K562 (cell line): ENCODE measurements at regions not wholly inside any gene's neighbourhood (a gene's known extent, or its start where the extent isn't known, plus 50 kb on each side); places are given as distances from the start of the nearest gene placed in this dataset.
"Not testable (repeated sequence)": the region's sequence is repeated elsewhere in the genome, so short reads cannot be mapped to it uniquely, and the experiment has no call there.

Source experiments
- EZH2 ChIP-seq: IDR thresholded peaks from 2 replicates; pipeline ENCODE4 v1.6.1; 2012; ENCODE audit warnings: low read depth, mild to moderate bottlenecking, inconsistent platforms, low read length, borderline replicate concordance
- NUFIP1 ChIP-seq: fragments of 450-650 bp; IDR thresholded peaks from 2 replicates; pipeline ENCODE4 v1.6.1; 2018; ENCODE audit not compliant: partially characterized antibody
- POLR2A ChIP-seq: fragments of 450-650 bp; conservative IDR thresholded peaks from 2 replicates; pipeline ENCODE4 v1.6.1; 2016
- PRPF4 ChIP-seq: fragments of 200-400 bp; formaldehyde crosslinking; IDR thresholded peaks from one replicate; pipeline ENCODE4 v1.6.1; 2017; ENCODE audit warnings: low read length, low read depth, mild to moderate bottlenecking; ENCODE audit not compliant: insufficient read depth, poor library complexity, severe bottlenecking
- ZFP1 ChIP-seq: fragments of 450-650 bp; formaldehyde crosslinking; IDR thresholded peaks from 2 replicates; pipeline ENCODE4 v1.4.0; 2020; ENCODE audit warnings: mild to moderate bottlenecking, mixed read lengths
- ZNF780A ChIP-seq: fragments of 250-450 bp; sonication (Bioruptor Pico); IDR thresholded peaks from 2 replicates; pipeline ENCODE4 v1.5.0; 2021; ENCODE audit warnings: mild to moderate bottlenecking
- TF ChIP-seq, protein P1 (sequence below): sonication (generic); formaldehyde crosslinking; IDR thresholded peaks from 2 replicates; pipeline ENCODE4 v1.8.0; 2023; ENCODE audit warnings: missing genetic modification reagents, mild to moderate bottlenecking, borderline replicate concordance
- TF ChIP-seq, protein P2 (sequence below): sonication (generic); formaldehyde crosslinking; IDR thresholded peaks from 2 replicates; pipeline ENCODE4 v1.8.0; 2022; ENCODE audit warnings: mild to moderate bottlenecking, low read depth, missing genetic modification reagents
- TF ChIP-seq, protein P3 (sequence below), 3 experiments: IDR thresholded peaks in 2 of 3; conservative IDR thresholded peaks in 1 of 3; 2 replicates each; pipeline ENCODE4 v1.5.1; 2011 to 2012; ENCODE audit warnings: low read length in 3 of 3, mild to moderate bottlenecking in 3 of 3, control low read depth in 2 of 3, improper control_type of control experiment in 1 of 3, inconsistent platforms in 1 of 3, low read depth in 1 of 3, mixed read lengths in 1 of 3, moderate library complexity in 1 of 3; ENCODE audit not compliant: insufficient read depth in 2 of 3

DNA sequence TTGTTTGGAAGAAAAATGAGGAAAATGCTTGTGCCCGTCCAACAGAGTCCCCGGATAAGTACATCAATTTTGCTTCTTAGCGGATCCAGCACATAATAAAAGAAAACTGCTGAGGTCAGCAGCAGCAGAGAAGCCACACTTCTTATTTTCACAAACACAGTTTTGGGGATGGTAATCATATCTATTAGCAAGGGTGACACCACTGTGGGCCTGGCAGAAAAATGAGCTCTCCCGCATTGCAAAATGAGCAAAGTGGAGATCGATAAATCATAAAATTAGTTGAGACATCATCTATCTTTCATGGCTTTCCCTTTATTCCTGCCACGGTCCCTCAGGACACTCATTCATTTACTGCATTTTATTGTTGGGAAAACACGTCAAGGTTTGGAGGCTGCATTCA is 186.4 kb downstream of the NPIPA7 start:
- not testable (repeated sequence) for TF ChIP-seq EZH2; ZFP1; POLR2A; PRPF4; NUFIP1; ZNF780A (CRISPR knock-in tag)
- TF ChIP-seq, protein P1, sequence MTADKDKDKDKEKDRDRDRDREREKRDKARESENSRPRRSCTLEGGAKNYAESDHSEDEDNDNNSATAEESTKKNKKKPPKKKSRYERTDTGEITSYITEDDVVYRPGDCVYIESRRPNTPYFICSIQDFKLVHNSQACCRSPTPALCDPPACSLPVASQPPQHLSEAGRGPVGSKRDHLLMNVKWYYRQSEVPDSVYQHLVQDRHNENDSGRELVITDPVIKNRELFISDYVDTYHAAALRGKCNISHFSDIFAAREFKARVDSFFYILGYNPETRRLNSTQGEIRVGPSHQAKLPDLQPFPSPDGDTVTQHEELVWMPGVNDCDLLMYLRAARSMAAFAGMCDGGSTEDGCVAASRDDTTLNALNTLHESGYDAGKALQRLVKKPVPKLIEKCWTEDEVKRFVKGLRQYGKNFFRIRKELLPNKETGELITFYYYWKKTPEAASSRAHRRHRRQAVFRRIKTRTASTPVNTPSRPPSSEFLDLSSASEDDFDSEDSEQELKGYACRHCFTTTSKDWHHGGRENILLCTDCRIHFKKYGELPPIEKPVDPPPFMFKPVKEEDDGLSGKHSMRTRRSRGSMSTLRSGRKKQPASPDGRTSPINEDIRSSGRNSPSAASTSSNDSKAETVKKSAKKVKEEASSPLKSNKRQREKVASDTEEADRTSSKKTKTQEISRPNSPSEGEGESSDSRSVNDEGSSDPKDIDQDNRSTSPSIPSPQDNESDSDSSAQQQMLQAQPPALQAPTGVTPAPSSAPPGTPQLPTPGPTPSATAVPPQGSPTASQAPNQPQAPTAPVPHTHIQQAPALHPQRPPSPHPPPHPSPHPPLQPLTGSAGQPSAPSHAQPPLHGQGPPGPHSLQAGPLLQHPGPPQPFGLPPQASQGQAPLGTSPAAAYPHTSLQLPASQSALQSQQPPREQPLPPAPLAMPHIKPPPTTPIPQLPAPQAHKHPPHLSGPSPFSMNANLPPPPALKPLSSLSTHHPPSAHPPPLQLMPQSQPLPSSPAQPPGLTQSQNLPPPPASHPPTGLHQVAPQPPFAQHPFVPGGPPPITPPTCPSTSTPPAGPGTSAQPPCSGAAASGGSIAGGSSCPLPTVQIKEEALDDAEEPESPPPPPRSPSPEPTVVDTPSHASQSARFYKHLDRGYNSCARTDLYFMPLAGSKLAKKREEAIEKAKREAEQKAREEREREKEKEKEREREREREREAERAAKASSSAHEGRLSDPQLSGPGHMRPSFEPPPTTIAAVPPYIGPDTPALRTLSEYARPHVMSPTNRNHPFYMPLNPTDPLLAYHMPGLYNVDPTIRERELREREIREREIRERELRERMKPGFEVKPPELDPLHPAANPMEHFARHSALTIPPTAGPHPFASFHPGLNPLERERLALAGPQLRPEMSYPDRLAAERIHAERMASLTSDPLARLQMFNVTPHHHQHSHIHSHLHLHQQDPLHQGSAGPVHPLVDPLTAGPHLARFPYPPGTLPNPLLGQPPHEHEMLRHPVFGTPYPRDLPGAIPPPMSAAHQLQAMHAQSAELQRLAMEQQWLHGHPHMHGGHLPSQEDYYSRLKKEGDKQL: not testable (repeated sequence)
- TF ChIP-seq, protein P2, sequence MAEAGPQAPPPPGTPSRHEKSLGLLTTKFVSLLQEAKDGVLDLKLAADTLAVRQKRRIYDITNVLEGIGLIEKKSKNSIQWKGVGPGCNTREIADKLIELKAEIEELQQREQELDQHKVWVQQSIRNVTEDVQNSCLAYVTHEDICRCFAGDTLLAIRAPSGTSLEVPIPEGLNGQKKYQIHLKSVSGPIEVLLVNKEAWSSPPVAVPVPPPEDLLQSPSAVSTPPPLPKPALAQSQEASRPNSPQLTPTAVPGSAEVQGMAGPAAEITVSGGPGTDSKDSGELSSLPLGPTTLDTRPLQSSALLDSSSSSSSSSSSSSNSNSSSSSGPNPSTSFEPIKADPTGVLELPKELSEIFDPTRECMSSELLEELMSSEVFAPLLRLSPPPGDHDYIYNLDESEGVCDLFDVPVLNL (CRISPR knock-in tag): not testable (repeated sequence)
- TF ChIP-seq, protein P3, sequence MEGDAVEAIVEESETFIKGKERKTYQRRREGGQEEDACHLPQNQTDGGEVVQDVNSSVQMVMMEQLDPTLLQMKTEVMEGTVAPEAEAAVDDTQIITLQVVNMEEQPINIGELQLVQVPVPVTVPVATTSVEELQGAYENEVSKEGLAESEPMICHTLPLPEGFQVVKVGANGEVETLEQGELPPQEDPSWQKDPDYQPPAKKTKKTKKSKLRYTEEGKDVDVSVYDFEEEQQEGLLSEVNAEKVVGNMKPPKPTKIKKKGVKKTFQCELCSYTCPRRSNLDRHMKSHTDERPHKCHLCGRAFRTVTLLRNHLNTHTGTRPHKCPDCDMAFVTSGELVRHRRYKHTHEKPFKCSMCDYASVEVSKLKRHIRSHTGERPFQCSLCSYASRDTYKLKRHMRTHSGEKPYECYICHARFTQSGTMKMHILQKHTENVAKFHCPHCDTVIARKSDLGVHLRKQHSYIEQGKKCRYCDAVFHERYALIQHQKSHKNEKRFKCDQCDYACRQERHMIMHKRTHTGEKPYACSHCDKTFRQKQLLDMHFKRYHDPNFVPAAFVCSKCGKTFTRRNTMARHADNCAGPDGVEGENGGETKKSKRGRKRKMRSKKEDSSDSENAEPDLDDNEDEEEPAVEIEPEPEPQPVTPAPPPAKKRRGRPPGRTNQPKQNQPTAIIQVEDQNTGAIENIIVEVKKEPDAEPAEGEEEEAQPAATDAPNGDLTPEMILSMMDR (IDR thresholded peaks at IDR 0.05 in 2 of 3, conservative IDR thresholded peaks at IDR 0.05 in 1 of 3; ENCODE audit: insufficient read depth in 2 of 3, low read depth in 1 of 3, low read length in 3 of 3): not testable (repeated sequence)
